ENCODE measurements at regions not wholly inside any gene's neighbourhood (a gene's known extent, or its start where the extent isn't known, plus 50 kb on each side); places are given as distances from the start of the nearest gene placed in this dataset.

DNA sequence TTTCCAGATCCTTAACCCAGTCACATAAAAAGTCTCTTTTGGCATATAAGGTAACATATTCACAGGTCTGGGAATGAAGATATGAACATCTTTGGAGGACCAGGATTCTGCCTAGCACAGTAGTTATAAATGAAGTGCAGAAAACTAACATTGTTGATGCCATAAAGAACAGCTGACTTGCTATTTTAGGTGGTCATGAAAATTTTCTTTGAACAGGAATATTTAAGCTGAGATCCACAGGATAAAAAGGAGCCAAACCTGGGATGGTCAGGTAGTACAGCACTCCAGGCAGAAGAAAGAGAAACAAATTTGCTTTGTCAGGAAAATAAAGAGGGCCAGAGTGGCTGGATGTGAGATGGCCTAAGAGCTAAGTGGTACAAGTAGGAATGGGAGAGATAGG, 80.0 kb downstream of the CENPW start:
- no peak for DNase-seq

DNA sequence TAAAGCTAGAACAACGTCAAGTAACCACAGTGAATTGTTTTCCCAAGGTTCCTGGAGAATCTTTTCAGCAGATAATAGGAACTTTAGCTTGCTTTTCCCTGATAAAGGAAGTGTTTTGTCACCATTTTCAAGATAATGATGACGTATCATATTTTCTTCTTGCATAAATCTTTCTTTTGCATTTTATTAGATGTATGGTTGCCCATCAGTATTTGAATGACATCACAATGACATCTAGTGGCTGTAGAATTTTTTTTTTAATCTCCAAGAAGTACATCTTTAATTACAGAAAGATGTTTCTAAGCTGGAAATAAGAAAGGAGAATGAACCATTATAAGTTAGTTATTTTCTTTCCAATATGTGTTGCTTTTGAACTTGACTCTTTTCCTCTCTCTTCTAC, 83.0 kb downstream of the CENPW start:
- no peak for DNase-seq

DNA sequence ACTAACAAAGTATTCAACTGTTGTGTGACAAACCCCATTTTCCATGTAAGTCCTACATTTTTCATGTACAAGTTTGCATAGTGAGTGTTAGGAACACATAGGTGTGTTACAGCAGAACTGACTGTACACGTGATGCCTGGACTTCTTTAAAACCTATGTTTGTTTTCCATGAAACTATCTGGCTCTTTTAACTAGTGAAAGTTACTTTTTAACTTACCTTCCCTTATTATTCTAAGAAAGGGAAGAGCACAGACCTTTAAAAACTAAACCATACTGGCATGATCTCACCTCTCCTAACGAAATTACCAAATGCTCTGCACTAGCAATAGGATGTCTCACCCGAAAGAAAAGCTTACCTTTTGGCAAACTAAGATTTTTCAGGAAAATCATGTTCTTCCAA, 87.8 kb downstream of the CENPW start:
- no peak for DNase-seq

GRCh38 chr6:126429866-126430265, 90.0 kb downstream of the CENPW start:
- DNase-seq: no peak

- no peak for DNase-seq
Observed at GRCh38 chr6:126432564-126432963, 92.6 kb downstream of the CENPW start.

GRCh38 chr6:126433927-126434326, 94.0 kb downstream of the CENPW start:
- DNase-seq: no peak

GRCh38 chr6:126437205-126437604, 97.3 kb downstream of the CENPW start:
- DNase-seq: no peak

DNA sequence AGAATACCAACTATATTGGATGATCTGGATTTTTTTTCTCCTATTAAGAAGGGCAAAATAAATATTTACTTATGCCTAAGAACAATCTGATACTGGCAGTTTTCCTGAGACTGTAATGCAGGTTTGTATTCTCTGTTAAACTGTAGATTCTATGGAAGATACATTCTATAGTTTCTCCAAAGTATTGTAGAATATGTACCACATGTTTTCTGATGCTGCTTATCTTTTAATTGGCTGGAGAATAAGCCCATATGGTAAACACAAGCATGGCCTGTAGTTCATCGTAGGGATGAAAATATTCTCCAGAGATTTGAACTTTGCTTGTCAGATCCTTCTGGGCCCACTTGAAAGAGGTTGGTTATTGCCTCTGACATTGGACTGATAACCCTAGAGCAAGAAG, 99.1 kb downstream of the CENPW start:
- DNase-seq: no peak

DNA sequence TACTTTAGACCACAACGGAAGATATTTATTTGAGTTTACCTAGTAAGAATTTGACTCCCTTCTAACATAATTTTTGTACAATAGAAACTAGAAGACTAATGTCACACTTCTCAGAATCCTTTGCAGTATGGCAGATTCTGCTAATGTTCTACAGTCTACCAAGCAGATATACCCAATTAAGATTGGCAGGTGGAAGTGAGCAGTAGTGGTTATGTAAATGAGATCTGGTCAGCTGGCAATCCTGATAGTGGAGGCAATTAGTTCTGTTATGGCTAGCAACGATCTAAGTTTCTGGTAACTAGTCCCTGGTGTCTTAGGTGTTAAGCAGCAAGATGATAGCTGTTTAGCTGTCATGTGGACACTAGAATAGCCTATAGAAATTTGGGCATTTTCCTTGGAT, 101.0 kb downstream of the CENPW start:
- DNase-seq: no peak

DNA sequence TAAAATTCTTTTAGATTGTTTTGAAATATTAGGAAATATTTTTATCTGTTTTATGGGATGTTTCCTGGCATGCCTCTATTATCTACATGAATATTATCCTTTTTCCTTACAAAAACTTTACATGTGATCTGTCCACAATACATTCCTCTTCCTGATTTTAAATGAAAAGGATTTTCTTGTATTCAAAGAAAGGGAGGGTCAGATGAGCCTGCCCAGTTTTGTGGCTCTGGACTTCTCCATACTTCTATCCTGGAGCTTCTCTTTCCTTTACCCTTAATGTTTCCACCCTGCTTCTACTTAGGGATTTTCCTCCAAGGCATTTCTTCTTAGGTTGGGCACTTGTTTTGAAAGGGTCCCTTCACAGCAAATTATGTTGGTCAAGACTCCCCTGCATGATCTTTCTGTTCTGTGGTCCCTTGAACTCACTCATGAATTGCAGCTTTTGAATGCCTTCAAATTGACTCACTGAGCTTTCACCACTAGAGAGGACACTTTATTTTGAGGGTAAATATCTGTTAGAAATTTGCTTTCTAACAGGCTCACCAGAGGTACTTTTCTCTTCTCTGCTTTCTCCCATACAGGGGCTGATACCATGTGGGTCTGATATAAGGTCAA, 104.9 kb downstream of the CENPW start:
- DNase-seq: no peak

GRCh38 chr6:126446248-126446647, 106.3 kb downstream of the CENPW start:
- no peak for DNase-seq

- DNase-seq: no peak
Observed at GRCh38 chr6:126447367-126447766, 107.5 kb downstream of the CENPW start.

- no peak for DNase-seq
Observed at GRCh38 chr6:126461045-126461444, 121.1 kb downstream of the CENPW start.

GRCh38 chr6:126464245-126464644, 124.3 kb downstream of the CENPW start:
- no peak for DNase-seq

DNA sequence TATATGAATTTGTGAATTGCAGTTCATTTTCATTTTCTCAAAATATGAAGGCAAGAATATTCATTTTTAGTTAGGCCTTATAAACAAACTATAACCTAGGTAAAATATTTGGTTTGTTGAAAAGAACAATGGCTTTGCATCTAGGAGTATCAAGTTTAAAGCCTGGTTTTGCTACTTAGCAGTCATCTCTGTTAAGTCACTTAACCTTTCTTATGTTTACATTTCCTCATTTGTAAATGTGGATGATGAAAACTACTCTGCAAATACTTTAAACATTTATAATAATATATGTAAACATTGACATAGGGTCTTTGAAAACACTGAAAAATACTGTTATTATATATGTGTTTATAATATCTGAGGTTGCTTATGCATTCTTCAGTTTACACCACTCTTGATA, 135.5 kb downstream of the CENPW start:
- no peak for DNase-seq

GRCh38 chr6:126477678-126478077, 137.8 kb downstream of the CENPW start:
- no peak for DNase-seq

DNA sequence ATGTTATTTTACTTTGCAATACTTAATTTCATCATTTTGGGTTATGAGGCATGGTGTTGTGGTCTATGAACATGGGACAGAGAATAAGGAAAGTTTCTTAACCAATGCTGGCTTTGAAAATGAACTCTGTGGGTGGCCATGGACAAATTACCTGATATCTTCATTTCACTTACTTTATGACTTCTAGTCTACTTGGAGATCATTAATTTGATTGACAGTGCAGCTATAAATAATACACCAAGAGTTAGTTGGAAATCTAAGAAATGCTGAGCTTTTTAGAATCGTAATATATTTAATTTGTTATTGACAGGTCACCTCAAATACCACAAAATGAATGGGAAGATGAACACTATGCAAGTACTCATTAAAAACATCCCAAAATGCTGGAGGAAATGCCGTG, 140.4 kb downstream of the CENPW start:
- no peak for DNase-seq

DNA sequence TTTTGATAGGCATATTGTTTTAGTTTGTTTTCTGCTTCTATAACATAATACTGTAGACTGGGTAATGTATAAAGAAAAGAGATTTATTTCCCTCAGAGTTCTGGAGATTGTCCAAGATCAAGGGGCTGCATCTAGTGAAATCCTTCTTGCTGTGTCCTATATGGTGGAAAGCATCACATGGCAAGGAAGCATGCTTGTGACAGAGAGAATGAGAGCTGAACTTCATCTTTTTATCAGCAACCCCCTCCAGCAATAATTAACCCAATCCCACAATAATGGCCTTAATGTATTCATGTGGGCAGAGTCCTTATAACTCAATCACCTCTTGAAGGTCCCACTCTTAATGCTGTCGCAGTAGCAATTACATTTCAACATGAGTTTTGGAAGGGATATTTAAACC, 141.4 kb downstream of the CENPW start:
- DNase-seq: no peak

- DNase-seq: no peak
Observed at GRCh38 chr6:126504792-126505191, 164.9 kb downstream of the CENPW start.

DNA sequence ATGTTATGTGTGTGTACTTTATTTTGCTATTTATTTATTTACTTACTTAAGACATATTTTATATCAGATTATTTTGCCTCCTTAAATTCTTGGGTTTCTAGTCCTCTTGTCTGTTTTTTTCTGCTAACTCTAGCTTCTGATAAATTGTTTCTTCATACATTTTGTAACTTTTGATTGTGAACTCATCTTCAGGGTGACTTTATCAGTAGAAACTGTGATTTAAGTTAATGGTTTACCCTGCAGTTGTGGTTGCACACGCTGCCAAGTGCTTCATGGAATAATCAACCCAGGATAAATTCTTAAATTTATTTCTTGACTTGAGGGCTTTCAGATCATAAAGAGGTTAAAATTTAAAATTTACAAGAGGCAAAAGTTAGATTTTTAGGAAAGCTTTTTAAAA, 173.3 kb downstream of the CENPW start:
- no peak for DNase-seq

GRCh38 chr6:126516411-126516810, 176.5 kb downstream of the CENPW start:
- DNase-seq: no peak

- no peak for DNase-seq
Observed at GRCh38 chr6:126524811-126525326, 185.0 kb downstream of the CENPW start.

- DNase-seq: no peak
Observed at GRCh38 chr6:126526547-126526946, 186.6 kb downstream of the CENPW start.

GRCh38 chr6:126526996-126527606, 187.2 kb downstream of the CENPW start:
- DNase-seq: no peak

All from GDM1 (cell line).